Kidney (tissue), 13 donors: ENCODE measurements at regions not wholly inside any gene's neighbourhood (a gene's known extent, or its start where the extent isn't known, plus 50 kb on each side); places are given as distances from the start of the nearest gene placed in this dataset.

Source experiments
- DNase-seq, 5 donors: peaks; one replicate each; pipeline ENCODE4 v3.0.0-alpha.2; 2013 to 2020
- FAIRE-seq: peaks from 2 replicates; lab custom pipeline; 2012; peaks lifted over from hg19 to GRCh38; lab: Jason Lieb, UNC
- H3K27ac ChIP-seq, 2 donors: one replicate each; pipeline ENCODE4 v1.7.0; 2013; ENCODE audit warnings: low read depth in 2 of 2, low read length in 2 of 2, inconsistent platforms in 1 of 2
- H3K27me3 ChIP-seq: one replicate; pipeline ENCODE4 v1.7.1; 2013; ENCODE audit warnings: low read length, inconsistent platforms; ENCODE audit not compliant: control insufficient read depth, insufficient read depth
- H3K36me3 ChIP-seq, 3 donors: one replicate each; pipeline versions ENCODE4 v1.7.0 to v1.7.1; 2013; ENCODE audit warnings: low read length in 3 of 3, control low read depth in 1 of 3, inconsistent platforms in 1 of 3; ENCODE audit not compliant: insufficient read depth in 3 of 3, control insufficient read depth in 2 of 3
- H3K4me1 ChIP-seq, 3 donors: one replicate each; pipeline versions ENCODE4 v1.7.0 to v1.7.1; 2013; ENCODE audit warnings: low read length in 3 of 3, inconsistent platforms in 1 of 3, low read depth in 1 of 3; ENCODE audit not compliant: control insufficient read depth in 2 of 3, insufficient read depth in 2 of 3
- H3K4me3 ChIP-seq, 3 donors: one replicate each; pipeline versions ENCODE4 v1.7.0 to v1.8.1; 2013; ENCODE audit warnings: low read length in 3 of 3, control low read depth in 1 of 3, inconsistent platforms in 1 of 3
- H3K9ac ChIP-seq, 3 donors: one replicate each; pipeline versions ENCODE4 v1.7.0 to v1.7.1; 2013; ENCODE audit warnings: low read length in 3 of 3, control low read depth in 1 of 3, inconsistent platforms in 1 of 3
- H3K9me3 ChIP-seq, 3 donors: one replicate each; pipeline versions ENCODE4 v1.7.0 to v1.7.1; 2013; ENCODE audit warnings: low read length in 3 of 3, control low read depth in 1 of 3, inconsistent platforms in 1 of 3; ENCODE audit not compliant: control insufficient read depth in 2 of 3, insufficient read depth in 1 of 3
- CTCF ChIP-seq: IDR thresholded peaks from 3 replicates; pipeline ENCODE4 v1.5.1; 2012; ENCODE audit warnings: mild to moderate bottlenecking, moderate library complexity, borderline replicate concordance; ENCODE audit not compliant: insufficient read depth; ENCODE audit errors: extremely low read depth
- intact Hi-C: fragments of 100-400 bp; cut with DNase I; formaldehyde crosslinking; loops from one replicate; pipeline ENCODE4 v1.11.1; 2022
- donor health status: control.
- donor health status: control.
- donor health status: control.
- donor health status: control.
- donor health status: control.
- donor health status: DM: yes; HTN: yes; CAD: no.
- donor health status: Normal renal cell carcinoma (clear cell type).

- FAIRE-seq, result no peak
- Histone ChIP-seq H3K4me1 (no peaks in the 10 kb centered on the region), H3K4me3 (no peak overlapping the region), H3K9ac (no peak overlapping the region), H3K27ac (no peak overlapping the region), H3K9me3 (no peaks in the 10 kb centered on the region), H3K36me3 (no peaks in the 10 kb centered on the region), H3K27me3 (no peaks in the 10 kb centered on the region)
- intact Hi-C loops, result no loop called here
- TF ChIP-seq CTCF, result no peak
- no peak for DNase-seq
These were observed 231.9 kb downstream of the GALR1 start for GRCh38 chr18:77481541-77481940.

GRCh38 chr18:77482190-77483085, 232.8 kb downstream of the GALR1 start:
- Histone ChIP-seq H3K4me3 (no peak overlapping the region), H3K36me3 (no peaks in the 10 kb centered on the region), H3K9ac (no peak overlapping the region), H3K27ac (no peak overlapping the region), H3K4me1 (no peaks in the 10 kb centered on the region), H3K9me3 (no peaks in the 10 kb centered on the region), H3K27me3 (no peaks in the 10 kb centered on the region)
- DNase-seq (no peak), FAIRE-seq (no peak)
- intact Hi-C loops, result no loop called here
- no peak for TF ChIP-seq CTCF

- no peak for TF ChIP-seq CTCF
- Histone ChIP-seq H3K4me3 (no peak overlapping the region), H3K9ac (no peak overlapping the region), H3K4me1 (no peaks in the 10 kb centered on the region), H3K27me3 (no peaks in the 10 kb centered on the region), H3K36me3 (no peaks in the 10 kb centered on the region), H3K9me3 (no peaks in the 10 kb centered on the region), H3K27ac (no peak overlapping the region)
- FAIRE-seq (no peak), DNase-seq (no peak)
- intact Hi-C loops, result no loop called here
These were observed 237.3 kb downstream of the GALR1 start for GRCh38 chr18:77486985-77487384.
